Glutamatergic neuron (in vitro differentiated cells): ENCODE measurements at regions not wholly inside any gene's neighbourhood (a gene's known extent, or its start where the extent isn't known, plus 50 kb on each side); places are given as distances from the start of the nearest gene placed in this dataset.

Source experiments
- DNase-seq: peaks from one replicate; pipeline ENCODE4 v3.0.0; 2022
- H3K27ac Mint-ChIP-seq: one replicate; pipeline ENCODE4 v1.8.0; 2020; ENCODE audit warnings: mild to moderate bottlenecking, mixed read lengths, inconsistent platforms; ENCODE audit not compliant: unreplicated experiment
- H3K27me3 Mint-ChIP-seq: one replicate; pipeline ENCODE4 v1.8.0; 2020; ENCODE audit warnings: mild to moderate bottlenecking, moderate library complexity, mixed read lengths, inconsistent platforms; ENCODE audit not compliant: unreplicated experiment
- H3K36me3 Mint-ChIP-seq: one replicate; pipeline ENCODE4 v1.8.0; 2020; ENCODE audit warnings: mild to moderate bottlenecking, mixed read lengths, inconsistent platforms; ENCODE audit not compliant: unreplicated experiment
- H3K4me1 Mint-ChIP-seq: one replicate; pipeline ENCODE4 v1.8.0; 2020; ENCODE audit warnings: mild to moderate bottlenecking, low read depth, mixed read lengths, inconsistent platforms; ENCODE audit not compliant: unreplicated experiment
- H3K4me3 Mint-ChIP-seq: one replicate; pipeline ENCODE4 v1.8.0; 2020; ENCODE audit warnings: mild to moderate bottlenecking, mixed read lengths, inconsistent platforms; ENCODE audit not compliant: unreplicated experiment
- H3K9me3 Mint-ChIP-seq: one replicate; pipeline ENCODE4 v1.8.0; 2020; ENCODE audit warnings: mild to moderate bottlenecking, moderate library complexity, mixed read lengths, inconsistent platforms; ENCODE audit not compliant: unreplicated experiment
- CTCF ChIP-seq: fragments of 200-600 bp; sonication (generic); IDR thresholded peaks from one replicate; pipeline ENCODE4 v1.5.0; 2021; ENCODE audit not compliant: partially characterized antibody, unreplicated experiment

GRCh38 chr20:11277170-11277569, 603.4 kb upstream of the JAG1 start:
- Mint-ChIP-seq H3K4me3 (no peak overlapping the region), H3K4me1 (peaks cover 17% of the 10 kb centered on the region), H3K9me3 (no peaks in the 10 kb centered on the region), H3K27me3 (peaks cover 4% of the 10 kb centered on the region), H3K27ac (no peak overlapping the region), H3K36me3 (no peaks in the 10 kb centered on the region)
- no peak for DNase-seq
- TF ChIP-seq CTCF: no peak

GRCh38 chr20:11277858-11278257, 604.1 kb upstream of the JAG1 start:
- Mint-ChIP-seq H3K36me3 (no peaks in the 10 kb centered on the region), H3K27me3 (no peaks in the 10 kb centered on the region), H3K27ac (no peak overlapping the region), H3K4me1 (peaks cover 10% of the 10 kb centered on the region), H3K4me3 (no peak overlapping the region), H3K9me3 (no peaks in the 10 kb centered on the region)
- no peak for DNase-seq
- TF ChIP-seq CTCF: no peak

GRCh38 chr20:11278461-11278860, 604.7 kb upstream of the JAG1 start:
- no peak for DNase-seq

GRCh38 chr20:11281240-11281639, 607.4 kb upstream of the JAG1 start:
- no peaks in the 10 kb centered on the region for H3K27me3 Mint-ChIP-seq
- H3K9me3 Mint-ChIP-seq: peaks cover 3% of the 10 kb centered on the region
- H3K27ac Mint-ChIP-seq: no peak overlapping the region
- DNase-seq: no peak
- no peak overlapping the region for H3K4me3 Mint-ChIP-seq
- H3K4me1 Mint-ChIP-seq: peaks cover 13% of the 10 kb centered on the region
- TF ChIP-seq CTCF: no peak
- no peaks in the 10 kb centered on the region for H3K36me3 Mint-ChIP-seq

More at GRCh38 chr20:11278461-11278860, 604.7 kb upstream of the JAG1 start:
- Mint-ChIP-seq H3K9me3 (no peaks in the 10 kb centered on the region), H3K4me1 (peaks cover 6% of the 10 kb centered on the region), H3K27ac (no peak overlapping the region), H3K27me3 (no peaks in the 10 kb centered on the region), H3K36me3 (no peaks in the 10 kb centered on the region), H3K4me3 (no peak overlapping the region)
- TF ChIP-seq CTCF: no peak

- DNase-seq: no peak
- peaks cover 18% of the 10 kb centered on the region for H3K4me1 Mint-ChIP-seq
- no peaks in the 10 kb centered on the region for H3K36me3 Mint-ChIP-seq
- peaks cover 3% of the 10 kb centered on the region for H3K9me3 Mint-ChIP-seq
- no peak overlapping the region for H3K27ac Mint-ChIP-seq
- no peak overlapping the region for H3K4me3 Mint-ChIP-seq
- no peaks in the 10 kb centered on the region for H3K27me3 Mint-ChIP-seq
- no peak for TF ChIP-seq CTCF
These were observed 608.0 kb upstream of the JAG1 start for GRCh38 chr20:11281768-11282167.
